HL-60 (cell line): ENCODE measurements at regions not wholly inside any gene's neighbourhood (a gene's known extent, or its start where the extent isn't known, plus 50 kb on each side); places are given as distances from the start of the nearest gene placed in this dataset.

Experiments
- CTCF ChIP-seq: IDR thresholded peaks from one replicate; pipeline ENCODE4 v1.5.1; 2011; ENCODE audit warnings: low read length, control low read depth, inconsistent platforms; ENCODE audit not compliant: insufficient read depth
- POLR2AphosphoS5 ChIP-seq: IDR thresholded peaks from 2 replicates; pipeline ENCODE4 v1.6.1; 2012; ENCODE audit warnings: low read depth
- REST ChIP-seq: IDR thresholded peaks from 2 replicates; pipeline ENCODE4 v1.6.1; 2012; ENCODE audit warnings: low read depth; ENCODE audit not compliant: insufficient replicate concordance

GRCh38 chr6:141788096-141788495, 344.6 kb upstream of the GJE1 start:
- TF ChIP-seq CTCF (no peak), REST (no peak), POLR2AphosphoS5 (no peak)
